ENCODE measurements at regions not wholly inside any gene's neighbourhood (a gene's known extent, or its start where the extent isn't known, plus 50 kb on each side); places are given as distances from the start of the nearest gene placed in this dataset.

DNA sequence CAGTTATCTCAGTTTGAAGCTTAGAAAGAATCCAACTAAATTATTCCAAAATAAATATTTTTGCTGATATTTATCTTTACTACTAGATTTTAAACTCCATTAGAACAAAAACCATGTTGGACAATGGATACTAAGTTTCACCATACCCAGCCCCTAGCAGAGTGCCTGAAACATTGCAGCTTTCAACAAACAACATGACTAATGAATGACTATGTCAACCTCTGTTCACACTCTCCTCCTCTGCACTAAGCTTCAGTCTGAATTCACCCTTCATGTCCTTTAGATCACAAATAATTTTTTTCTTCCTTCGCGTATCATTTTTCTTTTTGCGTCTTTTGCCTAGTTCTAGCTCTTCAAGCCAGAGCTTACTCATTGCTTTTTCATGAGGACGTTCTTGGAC is 315.2 kb downstream of the PCDH10 start:
- Mint-ChIP-seq H3K9me3 (peaks cover 12% of the 10 kb centered on the region), H3K36me3 (ENCODE audit: low read depth) (no peaks in the 10 kb centered on the region), H3K27me3 (ENCODE audit: low read depth) (no peaks in the 10 kb centered on the region), H3K27ac (no peak overlapping the region), H3K4me3 (no peak overlapping the region), H3K4me1 (ENCODE audit: low read depth) (no peaks in the 10 kb centered on the region)
- DNase-seq (ENCODE audit: low spot score), result no peak

DNA sequence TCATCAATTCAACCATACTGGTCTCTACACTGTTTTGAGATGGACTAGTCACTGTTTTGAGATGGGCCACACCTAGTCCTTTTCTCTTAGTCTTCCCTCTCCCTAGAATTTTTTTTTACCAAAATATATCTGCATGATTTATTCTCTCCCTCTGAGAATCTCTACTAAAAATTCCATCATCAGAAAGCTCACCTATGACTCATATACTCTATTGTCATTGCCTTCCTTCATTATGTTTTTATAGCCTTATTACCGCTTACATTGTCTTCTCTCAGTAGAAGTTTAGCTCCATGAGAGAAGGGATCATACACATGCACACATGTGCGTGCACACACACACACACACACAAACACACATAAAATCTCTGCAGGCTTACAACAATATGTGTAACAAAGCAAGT is 303.6 kb downstream of the PCDH10 start:
- Mint-ChIP-seq H3K4me1 (ENCODE audit: low read depth) (no peaks in the 10 kb centered on the region), H3K9me3 (peaks cover 9% of the 10 kb centered on the region), H3K36me3 (ENCODE audit: low read depth) (no peaks in the 10 kb centered on the region), H3K27ac (no peak overlapping the region), H3K27me3 (ENCODE audit: low read depth) (no peaks in the 10 kb centered on the region), H3K4me3 (no peak overlapping the region)
- DNase-seq (ENCODE audit: low spot score), result no peak

- peaks cover 6% of the 10 kb centered on the region for H3K9me3 Mint-ChIP-seq
- no peak for DNase-seq (ENCODE audit: low spot score)
These were observed 301.7 kb downstream of the PCDH10 start for GRCh38 chr4:133450813-133451212.

DNA sequence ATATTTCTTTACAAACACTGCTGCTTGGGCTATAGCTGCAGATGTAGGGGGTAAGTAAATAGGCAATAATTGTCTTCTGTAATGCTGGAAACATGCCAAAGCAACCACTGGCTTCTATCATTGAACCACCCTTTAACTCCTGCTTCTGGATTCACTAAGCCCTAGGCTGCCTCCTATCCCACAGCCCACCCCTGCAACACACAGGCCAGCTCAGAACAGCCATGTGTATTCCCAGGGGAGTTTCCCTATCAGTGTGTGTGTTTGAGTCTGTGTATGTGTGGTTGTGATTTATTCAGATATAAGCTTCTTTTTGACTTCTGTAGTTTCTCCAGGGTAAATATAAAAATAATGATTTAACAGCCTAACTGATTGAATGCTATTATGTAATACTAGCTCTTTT is 291.3 kb downstream of the PCDH10 start:
- Mint-ChIP-seq H3K27me3 (ENCODE audit: low read depth) (no peaks in the 10 kb centered on the region), H3K4me3 (no peak overlapping the region), H3K9me3 (no peaks in the 10 kb centered on the region), H3K27ac (no peak overlapping the region), H3K36me3 (ENCODE audit: low read depth) (no peaks in the 10 kb centered on the region), H3K4me1 (ENCODE audit: low read depth) (no peaks in the 10 kb centered on the region)
- DNase-seq (ENCODE audit: low spot score), result no peak

More at GRCh38 chr4:133450813-133451212, 301.7 kb downstream of the PCDH10 start:
- H3K27ac Mint-ChIP-seq, result no peak overlapping the region
- no peak overlapping the region for H3K4me3 Mint-ChIP-seq
- no peaks in the 10 kb centered on the region for H3K27me3 Mint-ChIP-seq (ENCODE audit: low read depth)
- H3K4me1 Mint-ChIP-seq (ENCODE audit: low read depth), result no peaks in the 10 kb centered on the region
- no peaks in the 10 kb centered on the region for H3K36me3 Mint-ChIP-seq (ENCODE audit: low read depth)

GRCh38 chr4:133439830-133440229 is 290.7 kb downstream of the PCDH10 start:
- Mint-ChIP-seq H3K27ac (no peak overlapping the region), H3K4me3 (no peak overlapping the region), H3K9me3 (no peaks in the 10 kb centered on the region), H3K27me3 (ENCODE audit: low read depth) (no peaks in the 10 kb centered on the region), H3K36me3 (ENCODE audit: low read depth) (no peaks in the 10 kb centered on the region), H3K4me1 (ENCODE audit: low read depth) (no peaks in the 10 kb centered on the region)
- no peak for DNase-seq (ENCODE audit: low spot score)

- Mint-ChIP-seq H3K9me3 (no peaks in the 10 kb centered on the region), H3K36me3 (ENCODE audit: low read depth) (no peaks in the 10 kb centered on the region), H3K27ac (no peak overlapping the region), H3K27me3 (ENCODE audit: low read depth) (no peaks in the 10 kb centered on the region), H3K4me1 (ENCODE audit: low read depth) (no peaks in the 10 kb centered on the region), H3K4me3 (no peak overlapping the region)
- no peak for DNase-seq (ENCODE audit: low spot score)
These were observed 275.5 kb downstream of the PCDH10 start for GRCh38 chr4:133424605-133425004.

DNA sequence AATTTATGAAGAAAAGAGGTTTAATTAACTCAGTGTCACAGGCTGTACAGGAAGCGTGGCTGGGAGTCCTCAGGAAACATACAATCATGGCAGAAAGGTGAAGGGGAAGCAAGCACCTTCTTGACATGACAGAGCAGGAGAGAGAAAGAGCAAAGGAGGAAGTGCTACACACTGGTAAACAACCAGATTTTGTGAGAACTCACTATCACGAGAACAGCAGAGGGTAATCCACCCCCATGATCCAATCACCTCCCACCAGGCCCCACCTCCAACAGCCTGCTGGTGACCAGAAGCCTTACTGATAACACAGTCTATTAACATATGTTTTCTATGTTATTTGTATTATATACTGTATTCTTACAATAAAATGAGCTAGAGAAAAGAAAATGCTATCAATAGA is 254.8 kb downstream of the PCDH10 start:
- Mint-ChIP-seq H3K4me1 (ENCODE audit: low read depth) (no peaks in the 10 kb centered on the region), H3K27me3 (ENCODE audit: low read depth) (no peaks in the 10 kb centered on the region), H3K36me3 (ENCODE audit: low read depth) (no peaks in the 10 kb centered on the region)

DNA sequence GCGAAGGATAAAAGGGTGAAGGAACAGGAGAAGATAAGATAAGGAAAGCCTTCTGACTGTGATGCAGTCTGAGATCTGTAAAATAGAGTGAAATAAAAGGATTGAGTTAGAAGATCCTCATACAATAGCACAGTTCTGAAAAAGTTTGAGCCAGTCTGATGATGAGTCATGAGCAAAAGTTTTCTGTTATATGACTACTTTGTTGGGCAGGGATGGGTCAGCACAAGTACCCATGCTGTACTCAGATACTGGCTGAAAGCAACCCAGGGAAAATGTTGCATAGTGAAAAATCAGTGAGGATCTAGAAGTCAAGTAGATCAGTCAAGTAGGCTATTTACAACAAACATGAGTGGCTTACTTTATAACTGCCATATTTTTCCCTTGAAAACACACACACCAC is 253.5 kb downstream of the PCDH10 start:
- peaks cover 4% of the 10 kb centered on the region for H3K9me3 Mint-ChIP-seq
- no peak overlapping the region for H3K27ac Mint-ChIP-seq
- H3K4me1 Mint-ChIP-seq (ENCODE audit: low read depth), result no peaks in the 10 kb centered on the region
- H3K27me3 Mint-ChIP-seq (ENCODE audit: low read depth), result no peaks in the 10 kb centered on the region
- no peak overlapping the region for H3K4me3 Mint-ChIP-seq
- H3K36me3 Mint-ChIP-seq (ENCODE audit: low read depth), result no peaks in the 10 kb centered on the region
- no peak for DNase-seq (ENCODE audit: low spot score)

More for the DNA sequence above, 254.8 kb downstream of the PCDH10 start:
- Mint-ChIP-seq H3K27ac (no peak overlapping the region), H3K9me3 (no peaks in the 10 kb centered on the region), H3K4me3 (no peak overlapping the region)
- no peak for DNase-seq (ENCODE audit: low spot score)

DNA sequence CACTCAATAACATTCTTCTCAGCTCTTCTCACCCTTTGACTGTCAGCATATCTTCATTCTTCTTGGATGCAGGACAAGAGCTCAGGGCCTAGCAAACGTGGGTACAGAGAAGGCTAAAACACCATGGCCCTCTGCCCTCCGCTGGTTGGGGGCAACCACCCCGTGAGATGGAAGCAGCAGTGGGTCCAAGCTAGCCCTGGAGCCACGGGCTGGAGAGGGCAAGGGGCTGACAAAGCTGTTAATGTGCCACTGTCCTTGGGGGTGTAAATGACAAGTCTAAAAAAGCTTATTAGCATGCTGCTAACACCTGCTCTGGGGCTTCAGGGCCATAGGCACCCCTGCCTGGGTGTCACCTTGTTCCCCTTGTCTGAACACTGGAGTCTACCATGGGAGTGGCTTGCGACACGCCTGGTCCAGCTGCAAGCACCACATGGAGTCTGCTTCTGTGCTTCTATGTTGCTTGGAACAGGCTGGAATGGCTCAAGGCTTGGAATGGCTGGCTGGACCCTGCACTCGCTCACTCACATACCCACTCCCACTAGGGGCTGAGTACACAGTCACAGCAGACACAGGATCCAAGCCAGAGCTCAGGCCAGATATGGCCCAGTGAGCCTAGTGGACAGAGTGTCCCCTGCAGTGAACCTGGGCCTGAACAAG is 246.0 kb downstream of the PCDH10 start:
- Mint-ChIP-seq H3K27ac (no peak overlapping the region), H3K36me3 (ENCODE audit: low read depth) (no peaks in the 10 kb centered on the region), H3K27me3 (ENCODE audit: low read depth) (no peaks in the 10 kb centered on the region), H3K9me3 (peaks cover 4% of the 10 kb centered on the region), H3K4me3 (no peak overlapping the region), H3K4me1 (ENCODE audit: low read depth) (no peaks in the 10 kb centered on the region)
- no peak for DNase-seq (ENCODE audit: low spot score)

DNA sequence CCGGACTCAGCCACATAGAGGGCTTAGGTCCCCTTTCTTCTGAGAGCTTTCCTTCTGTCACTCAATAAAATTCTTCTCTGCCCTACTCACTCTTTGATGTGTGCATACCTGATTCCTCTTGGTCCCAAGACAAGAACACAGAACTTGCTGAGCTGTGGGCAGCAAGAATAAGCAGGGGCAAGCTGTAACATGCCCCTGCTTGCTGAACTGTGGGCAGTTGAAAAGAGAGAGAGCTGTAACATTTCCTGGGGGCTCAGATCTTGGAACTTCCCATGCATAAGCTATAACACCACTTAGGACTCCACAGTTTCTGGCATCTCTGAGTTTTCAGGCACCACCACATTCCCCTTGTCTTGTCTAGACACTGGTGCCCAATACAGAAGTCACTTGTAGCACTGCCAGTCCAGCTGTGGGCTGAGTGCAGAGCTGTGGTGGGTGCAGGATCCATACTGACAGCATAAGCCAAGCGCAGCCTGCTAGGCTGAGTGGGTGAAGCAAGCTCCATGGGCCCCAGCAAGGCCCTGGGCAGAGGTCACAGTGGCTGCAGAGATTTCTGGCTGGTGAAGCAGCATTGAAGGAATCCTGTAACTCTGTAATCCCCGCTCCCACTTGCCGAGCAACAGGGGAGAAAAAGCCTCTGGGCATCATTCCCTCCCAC is 241.2 kb downstream of the PCDH10 start:
- no peaks in the 10 kb centered on the region for H3K4me1 Mint-ChIP-seq (ENCODE audit: low read depth)
- H3K4me3 Mint-ChIP-seq, result no peak overlapping the region

DNA sequence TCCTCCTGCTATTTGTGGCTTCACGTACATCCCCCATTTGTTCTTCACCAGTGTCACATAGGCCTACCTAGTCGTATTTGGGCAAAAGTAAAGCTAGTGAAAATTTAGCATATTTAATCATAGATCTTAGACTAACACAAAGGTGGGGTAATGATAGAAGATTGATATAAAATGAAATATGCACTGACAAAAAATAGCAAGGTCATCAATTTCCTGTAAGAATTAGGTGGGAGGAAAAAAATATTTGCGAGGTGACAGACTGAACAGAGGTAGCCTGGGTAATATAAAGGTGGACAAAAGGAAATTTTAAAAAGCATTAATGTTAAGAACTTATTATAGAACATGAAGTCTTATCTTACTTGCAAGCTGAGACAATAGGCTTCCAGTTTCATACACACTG is 239.9 kb downstream of the PCDH10 start:
- no peaks in the 10 kb centered on the region for H3K4me1 Mint-ChIP-seq (ENCODE audit: low read depth)
- H3K4me3 Mint-ChIP-seq, result no peak overlapping the region
- no peaks in the 10 kb centered on the region for H3K9me3 Mint-ChIP-seq
- no peaks in the 10 kb centered on the region for H3K27me3 Mint-ChIP-seq (ENCODE audit: low read depth)
- H3K27ac Mint-ChIP-seq, result no peak overlapping the region
- DNase-seq (ENCODE audit: low spot score), result no peak
- no peaks in the 10 kb centered on the region for H3K36me3 Mint-ChIP-seq (ENCODE audit: low read depth)

More for the DNA sequence above, 241.2 kb downstream of the PCDH10 start:
- Mint-ChIP-seq H3K27ac (no peak overlapping the region), H3K36me3 (ENCODE audit: low read depth) (no peaks in the 10 kb centered on the region), H3K27me3 (ENCODE audit: low read depth) (no peaks in the 10 kb centered on the region), H3K9me3 (no peaks in the 10 kb centered on the region)
- DNase-seq (ENCODE audit: low spot score), result no peak

- no peaks in the 10 kb centered on the region for H3K4me1 Mint-ChIP-seq (ENCODE audit: low read depth)
- no peaks in the 10 kb centered on the region for H3K9me3 Mint-ChIP-seq
- no peaks in the 10 kb centered on the region for H3K36me3 Mint-ChIP-seq (ENCODE audit: low read depth)
- H3K27me3 Mint-ChIP-seq (ENCODE audit: low read depth), result no peaks in the 10 kb centered on the region
- no peak for DNase-seq (ENCODE audit: low spot score)
- no peak overlapping the region for H3K4me3 Mint-ChIP-seq
- H3K27ac Mint-ChIP-seq, result no peak overlapping the region
These were observed 236.3 kb downstream of the PCDH10 start for GRCh38 chr4:133385161-133385954.

GRCh38 chr4:133379681-133380438 is 230.8 kb downstream of the PCDH10 start:
- Mint-ChIP-seq H3K27me3 (ENCODE audit: low read depth) (no peaks in the 10 kb centered on the region), H3K4me3 (no peak overlapping the region), H3K27ac (no peak overlapping the region)

GRCh38 chr4:133377286-133377685 is 228.2 kb downstream of the PCDH10 start:
- H3K4me1 Mint-ChIP-seq (ENCODE audit: low read depth), result no peaks in the 10 kb centered on the region
- H3K36me3 Mint-ChIP-seq (ENCODE audit: low read depth), result no peaks in the 10 kb centered on the region
- no peak overlapping the region for H3K27ac Mint-ChIP-seq
- H3K27me3 Mint-ChIP-seq (ENCODE audit: low read depth), result no peaks in the 10 kb centered on the region
- DNase-seq (ENCODE audit: low spot score), result no peak
- peaks cover 8% of the 10 kb centered on the region for H3K9me3 Mint-ChIP-seq
- H3K4me3 Mint-ChIP-seq, result no peak overlapping the region

More at GRCh38 chr4:133379681-133380438, 230.8 kb downstream of the PCDH10 start:
- H3K36me3 Mint-ChIP-seq (ENCODE audit: low read depth), result no peaks in the 10 kb centered on the region
- DNase-seq (ENCODE audit: low spot score), result no peak
- peaks cover 8% of the 10 kb centered on the region for H3K9me3 Mint-ChIP-seq
- no peaks in the 10 kb centered on the region for H3K4me1 Mint-ChIP-seq (ENCODE audit: low read depth)
